ENCODE measurements at regions not wholly inside any gene's neighbourhood (a gene's known extent, or its start where the extent isn't known, plus 50 kb on each side); places are given as distances from the start of the nearest gene placed in this dataset.

GRCh38 chr3:118587847-118588246 lies 446.8 kb downstream of the IGSF11 start:
- TF ChIP-seq POLR2A (IDR thresholded peaks at IDR 0.05; ENCODE audit: low read length) (no peak), GATA1 (IDR thresholded peaks at IDR 0.05; ENCODE audit: low read depth, low read length) (no peak)
